SHP77 treated with DMSO at 0.1 percent for 48 hours (cell line): ENCODE measurements at regions not wholly inside any gene's neighbourhood (a gene's known extent, or its start where the extent isn't known, plus 50 kb on each side); places are given as distances from the start of the nearest gene placed in this dataset.
"Not testable (repeated sequence)": the region's sequence is repeated elsewhere in the genome, so short reads cannot be mapped to it uniquely, and the experiment has no call there.

Experiments used
- DNase-seq: peaks from one replicate; lab custom pipeline; 2025; lab: John Stamatoyannopoulos, UW

DNA sequence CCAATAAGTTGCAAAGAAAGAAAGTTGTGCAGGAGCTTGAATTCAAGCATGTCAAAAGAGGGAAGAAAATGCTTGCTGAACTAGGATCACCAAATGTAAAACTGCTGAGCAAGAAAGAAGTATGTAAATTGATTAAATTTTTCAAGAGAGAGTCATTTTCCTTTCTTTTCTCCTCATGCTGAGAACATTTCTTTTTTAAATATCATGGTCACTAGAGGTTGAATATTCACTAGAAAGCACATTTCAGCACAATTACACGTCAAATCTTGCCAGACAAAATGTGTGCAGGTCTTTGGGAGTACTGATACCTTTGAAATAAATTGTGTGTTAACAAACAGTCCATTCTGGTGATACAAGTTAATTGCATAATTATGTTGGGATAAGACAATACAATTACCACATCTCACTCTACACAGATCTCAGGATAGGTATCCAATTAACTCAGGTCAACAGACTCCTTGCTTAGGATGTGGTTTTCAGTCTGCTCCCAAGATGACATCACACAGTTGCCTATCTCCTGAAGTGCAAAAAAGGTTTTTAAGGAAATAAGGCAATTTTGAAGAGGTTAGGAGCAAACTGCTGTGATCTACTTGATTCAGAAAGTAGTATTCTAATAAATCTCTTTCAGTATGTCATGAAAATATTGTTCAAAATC is 862.2 kb downstream of the RPS29 start:
- DNase-seq, result no peak

DNA sequence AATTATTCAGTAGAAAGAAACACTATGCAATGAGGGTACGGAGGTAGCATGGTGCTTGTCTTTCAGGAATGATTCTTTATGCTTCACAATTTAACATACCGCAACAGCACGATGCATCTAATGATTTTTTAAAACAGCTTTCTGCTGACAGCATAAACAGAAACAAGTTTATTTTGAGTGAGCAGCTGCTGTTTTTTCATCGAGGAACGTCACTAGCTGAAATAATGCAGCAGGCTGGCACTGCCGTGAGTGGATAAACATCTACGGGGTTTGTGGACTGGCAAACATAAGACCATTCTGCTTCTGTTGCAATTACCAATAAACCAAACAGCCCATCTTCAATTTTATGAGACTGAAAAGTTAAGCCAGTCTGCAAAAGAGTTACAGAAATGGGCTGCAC is 871.8 kb downstream of the RPS29 start:
- no peak for DNase-seq

DNA sequence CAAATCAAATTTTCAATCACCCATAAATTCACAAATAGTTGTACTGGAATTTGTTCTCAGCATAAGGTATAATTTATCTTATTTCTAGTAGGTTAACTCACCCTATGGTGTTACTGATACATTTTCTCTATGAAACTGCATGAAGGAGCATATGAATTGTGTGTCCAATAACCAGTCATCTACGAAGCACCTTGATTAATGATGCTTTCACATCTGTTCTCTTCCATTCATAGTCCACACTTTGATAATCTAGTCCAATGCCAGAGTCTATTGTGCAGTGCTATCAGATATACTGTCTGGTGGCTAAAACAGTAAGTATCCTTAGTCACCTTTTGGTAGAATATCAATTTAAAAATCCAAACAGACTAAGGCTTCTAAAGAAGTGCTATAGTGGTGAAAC is 876.0 kb downstream of the RPS29 start:
- DNase-seq, result no peak

GRCh38 chr14:48709277-48709785 is 876.8 kb downstream of the RPS29 start:
- no peak for DNase-seq

- DNase-seq, result no peak
Observed at GRCh38 chr14:48704639-48705038, 881.5 kb downstream of the RPS29 start.

DNA sequence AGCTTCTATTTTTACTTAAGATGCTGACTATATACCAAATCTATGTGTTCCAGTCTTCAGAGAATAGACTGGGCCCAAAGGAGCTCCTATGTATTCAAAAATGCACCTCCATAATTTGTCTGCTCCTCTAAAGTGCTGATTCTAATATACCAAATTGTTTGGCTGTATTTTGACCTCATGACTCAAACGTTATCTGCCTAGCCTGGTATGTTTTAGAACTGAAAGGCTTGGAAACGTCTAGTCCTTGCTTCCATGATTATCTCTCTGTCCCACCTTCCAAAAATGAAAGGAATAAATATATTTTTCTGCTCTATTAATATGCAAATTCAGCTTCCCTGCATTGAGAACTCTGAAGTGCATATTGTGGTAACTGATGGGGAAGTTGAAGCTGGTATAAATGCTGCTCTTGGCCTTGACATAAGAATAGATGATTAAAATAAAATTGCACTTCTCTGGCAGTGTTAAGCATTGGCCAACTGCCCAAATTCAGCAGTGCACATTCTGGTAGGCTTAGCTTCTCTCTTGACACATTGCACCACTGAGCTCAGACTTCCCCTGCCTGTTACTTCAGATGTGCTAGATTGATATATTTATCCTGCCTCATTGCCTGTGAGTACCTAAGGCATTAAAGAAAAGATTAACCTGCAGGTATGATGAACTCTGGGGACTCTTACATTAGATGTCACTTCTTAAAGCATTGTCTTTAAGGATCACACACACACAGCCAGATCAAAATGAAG is 882.3 kb downstream of the RPS29 start:
- DNase-seq, result no peak

DNA sequence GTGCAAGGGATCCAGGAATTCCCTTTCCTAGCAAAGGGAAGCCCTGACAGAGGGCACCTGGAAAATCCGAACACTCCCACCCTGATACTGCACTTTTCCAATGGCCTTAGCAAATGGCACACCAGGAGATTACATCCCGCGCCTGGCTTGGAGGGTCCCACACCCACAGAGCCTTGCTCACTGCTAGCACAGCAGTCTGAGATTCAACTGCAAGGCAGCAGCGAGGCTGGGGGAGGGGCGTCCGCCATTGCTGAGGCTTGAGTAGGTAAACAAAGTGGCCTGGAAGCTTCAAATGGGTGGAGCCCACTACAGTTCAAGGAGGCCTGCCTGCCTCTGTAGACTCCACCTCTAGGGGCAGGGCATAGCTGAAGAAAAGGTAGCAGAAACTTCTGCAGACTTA is 888.8 kb downstream of the RPS29 start:
- not testable (repeated sequence) for DNase-seq

GRCh38 chr14:48693793-48694192 is 892.4 kb downstream of the RPS29 start:
- DNase-seq, result no peak

GRCh38 chr14:48690349-48690748 is 895.8 kb downstream of the RPS29 start:
- DNase-seq, result no peak

- DNase-seq, result no peak
Observed at GRCh38 chr14:48686650-48687049, 899.5 kb downstream of the RPS29 start.

DNA sequence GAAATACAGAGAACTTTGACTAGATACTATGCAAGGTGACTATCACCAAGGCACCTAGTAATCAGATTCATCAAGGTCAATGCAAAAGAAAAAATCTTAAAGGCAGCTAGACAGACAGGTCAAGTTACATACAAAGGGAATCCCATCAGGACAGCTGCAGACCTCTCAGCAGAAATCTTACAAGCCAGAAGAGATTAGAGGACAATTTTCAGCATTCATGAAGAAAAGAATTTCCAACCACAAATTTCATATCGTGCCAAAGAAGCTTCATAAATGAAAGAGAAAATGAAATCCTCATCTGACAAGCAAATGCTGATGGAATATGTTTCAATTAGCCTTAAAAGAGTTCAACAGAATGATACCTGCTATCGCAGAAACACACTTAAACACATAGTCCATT is 913.7 kb downstream of the RPS29 start:
- no peak for DNase-seq

DNA sequence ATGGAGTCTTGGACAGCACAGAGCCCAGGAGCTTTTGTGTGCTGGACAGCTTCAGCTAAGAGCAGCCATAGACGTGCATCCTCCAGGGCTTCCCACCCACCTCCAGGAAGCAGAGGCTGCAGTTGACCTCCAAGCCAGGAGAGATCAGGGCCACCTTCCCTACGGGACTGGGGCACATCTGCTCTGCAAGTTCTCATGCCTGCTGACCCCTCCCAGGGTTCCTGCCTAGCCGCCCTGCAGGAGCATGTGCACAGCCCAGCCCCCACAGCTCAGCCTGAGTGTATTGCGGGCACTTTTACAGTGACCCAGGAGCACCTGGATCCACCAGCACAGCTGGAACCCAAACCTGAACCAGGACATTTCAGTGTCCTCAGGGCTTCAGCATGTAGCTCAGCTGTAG is 915.2 kb downstream of the RPS29 start:
- DNase-seq, result no peak

DNA sequence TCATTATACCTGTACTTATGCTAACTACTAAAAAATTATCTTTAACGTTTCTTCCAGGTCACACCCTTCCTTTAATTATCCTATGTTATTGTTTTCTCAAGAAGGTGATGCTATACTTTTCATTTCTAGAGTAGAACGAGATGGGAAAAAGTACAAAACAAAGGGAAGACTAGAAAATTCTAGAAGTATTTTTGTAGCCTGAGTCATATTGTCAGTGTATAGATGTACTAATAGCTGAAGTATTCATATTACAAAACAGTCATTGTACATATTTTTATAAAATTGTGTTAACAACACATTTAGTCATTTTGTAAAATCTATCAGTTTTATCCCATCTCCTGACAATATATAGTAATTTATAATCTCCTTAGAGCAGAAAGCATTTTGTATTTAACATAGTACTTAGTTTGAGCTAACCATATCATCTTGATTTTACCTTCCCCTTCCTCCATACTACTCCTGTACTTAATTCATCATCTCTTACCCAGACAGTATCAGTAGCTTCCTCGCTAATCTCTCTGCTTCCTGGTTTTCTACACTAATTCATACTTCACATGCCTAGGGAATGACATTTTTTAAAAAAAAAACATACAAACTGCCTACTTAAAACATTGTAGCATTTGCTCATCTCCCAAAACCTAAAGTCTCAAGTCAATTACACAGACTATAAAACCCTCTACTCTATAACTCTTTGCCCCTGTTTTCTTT is 920.9 kb downstream of the RPS29 start:
- no peak for DNase-seq

- no peak for DNase-seq
Observed at GRCh38 chr14:48643241-48643640, 942.9 kb downstream of the RPS29 start.

DNA sequence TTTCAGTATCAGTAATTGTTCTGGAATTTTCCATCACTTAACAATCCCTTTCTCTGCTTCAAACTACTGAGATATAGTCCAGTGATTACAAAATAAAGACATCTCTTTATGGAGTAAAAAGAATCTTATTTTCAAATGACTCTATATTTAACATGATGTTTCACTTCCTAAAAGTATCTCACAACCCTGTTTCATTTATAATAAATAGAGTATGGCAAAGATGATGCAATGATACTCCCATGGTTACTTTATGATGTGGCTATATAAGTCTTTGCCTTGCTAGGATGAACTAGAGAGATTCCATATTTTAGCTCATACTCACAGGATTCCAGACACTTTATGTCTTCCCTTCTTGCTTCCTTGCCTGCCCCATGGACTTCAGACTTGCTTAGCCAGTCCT is 953.5 kb upstream of the MDGA2 start:
- no peak for DNase-seq

DNA sequence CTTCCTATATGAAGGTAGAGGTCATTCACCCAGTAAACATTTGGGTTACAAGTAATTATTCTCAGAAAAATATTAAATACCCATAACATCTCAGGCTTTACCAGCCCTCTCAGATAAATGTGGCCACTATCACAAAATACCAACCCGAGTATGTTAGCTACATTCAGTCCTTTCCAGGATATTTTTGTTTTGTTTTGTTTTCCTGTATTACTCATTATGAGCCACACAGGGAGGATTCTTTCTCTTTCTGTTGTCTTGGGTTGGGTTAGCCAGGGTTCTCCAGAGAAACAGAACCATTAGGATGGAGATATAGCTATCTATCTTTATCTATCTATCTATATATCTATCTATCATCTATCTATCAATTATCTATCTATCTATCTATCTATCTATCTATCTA is 947.6 kb upstream of the MDGA2 start:
- no peak for DNase-seq

GRCh38 chr14:48618057-48618456 is 942.7 kb upstream of the MDGA2 start:
- DNase-seq, result no peak

DNA sequence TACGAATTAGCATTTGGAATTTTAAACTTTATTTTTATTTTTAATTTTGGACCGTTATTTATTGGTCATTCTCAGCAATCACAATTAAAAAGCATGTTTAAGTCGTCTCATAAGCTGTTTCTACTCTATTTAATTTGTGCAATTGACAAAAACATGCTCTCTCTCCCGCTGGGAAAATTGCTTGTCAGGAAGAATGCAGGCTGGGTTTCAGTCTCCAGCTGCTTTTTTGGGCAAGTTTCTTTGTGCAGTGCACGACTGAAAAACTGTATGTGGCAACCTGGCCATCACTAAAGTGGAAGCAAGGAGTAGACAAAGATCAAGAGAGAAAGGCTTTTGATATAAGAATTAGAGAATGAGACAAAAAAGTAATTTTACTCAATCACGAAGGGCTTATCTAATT is 941.5 kb upstream of the MDGA2 start:
- DNase-seq, result no peak

GRCh38 chr14:48615618-48616017 is 940.2 kb upstream of the MDGA2 start:
- no peak for DNase-seq

GRCh38 chr14:48614003-48614402 is 938.6 kb upstream of the MDGA2 start:
- DNase-seq, result no peak

DNA sequence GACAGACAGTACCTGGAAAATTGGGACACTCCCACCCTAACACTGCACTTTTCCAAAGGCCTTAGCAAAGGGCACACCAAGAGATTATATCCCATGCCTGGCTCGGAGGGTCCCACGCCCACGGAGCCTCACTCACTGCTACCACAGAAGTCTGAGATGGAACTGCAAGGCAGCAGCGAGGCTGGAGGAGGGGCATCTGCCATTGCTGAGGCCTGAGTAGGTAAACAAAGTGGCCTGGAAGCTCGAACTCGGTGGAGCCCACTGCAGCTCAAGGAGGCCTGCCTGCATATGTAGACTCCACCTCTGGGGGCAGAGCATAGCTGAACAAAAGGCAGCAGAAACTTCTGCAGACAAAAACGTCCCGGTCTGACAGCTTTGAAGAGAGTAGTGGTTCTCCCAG is 931.6 kb upstream of the MDGA2 start:
- not testable (repeated sequence) for DNase-seq

DNA sequence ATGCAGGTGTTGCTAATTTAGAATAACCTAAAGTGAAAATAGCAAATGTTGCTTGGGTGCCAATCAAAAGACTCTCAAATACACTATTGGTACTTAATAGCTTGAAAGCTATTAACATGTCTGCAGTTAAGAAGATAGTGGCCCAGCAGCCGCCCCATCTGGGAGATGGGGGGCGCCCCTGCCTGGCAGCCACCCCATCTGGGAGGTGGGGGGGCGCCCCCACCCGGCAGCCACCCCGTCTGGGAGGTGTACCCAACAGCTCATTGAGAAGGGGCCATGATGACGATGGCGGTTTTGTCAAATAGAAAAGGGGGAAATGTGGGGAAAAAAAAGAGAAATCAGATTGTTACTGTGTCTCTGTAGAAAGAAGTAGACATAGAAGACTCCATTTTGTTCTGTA is 923.1 kb upstream of the MDGA2 start:
- DNase-seq, result no peak

DNA sequence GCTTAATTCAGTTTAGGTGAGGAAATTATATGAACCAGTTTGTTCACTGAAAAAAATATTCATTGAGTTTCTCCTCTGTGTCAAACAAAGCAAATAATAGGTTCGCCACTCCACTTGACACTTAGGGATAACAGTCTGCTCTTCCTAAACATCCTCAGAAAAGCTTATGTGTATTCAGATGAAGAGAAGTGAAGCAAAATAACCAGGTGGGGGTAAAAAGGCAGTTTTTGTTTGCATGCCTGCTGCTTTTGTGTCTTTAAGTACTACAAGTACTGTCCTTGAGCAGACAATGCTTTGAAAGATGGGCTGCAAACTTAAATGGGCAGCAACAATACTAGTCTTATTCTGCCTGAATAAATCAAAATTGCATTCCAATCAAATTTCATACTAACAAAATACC is 910.7 kb upstream of the MDGA2 start:
- DNase-seq, result no peak
